GM19099 (cell line): ENCODE measurements at regions not wholly inside any gene's neighbourhood (a gene's known extent, or its start where the extent isn't known, plus 50 kb on each side); places are given as distances from the start of the nearest gene placed in this dataset.

ENCODE experiments used
- POLR2A ChIP-seq: IDR thresholded peaks from 3 replicates; pipeline ENCODE4 v1.6.1; 2011; ENCODE audit warnings: low read depth; ENCODE audit not compliant: insufficient read length; ENCODE audit errors: extremely low read depth

DNA sequence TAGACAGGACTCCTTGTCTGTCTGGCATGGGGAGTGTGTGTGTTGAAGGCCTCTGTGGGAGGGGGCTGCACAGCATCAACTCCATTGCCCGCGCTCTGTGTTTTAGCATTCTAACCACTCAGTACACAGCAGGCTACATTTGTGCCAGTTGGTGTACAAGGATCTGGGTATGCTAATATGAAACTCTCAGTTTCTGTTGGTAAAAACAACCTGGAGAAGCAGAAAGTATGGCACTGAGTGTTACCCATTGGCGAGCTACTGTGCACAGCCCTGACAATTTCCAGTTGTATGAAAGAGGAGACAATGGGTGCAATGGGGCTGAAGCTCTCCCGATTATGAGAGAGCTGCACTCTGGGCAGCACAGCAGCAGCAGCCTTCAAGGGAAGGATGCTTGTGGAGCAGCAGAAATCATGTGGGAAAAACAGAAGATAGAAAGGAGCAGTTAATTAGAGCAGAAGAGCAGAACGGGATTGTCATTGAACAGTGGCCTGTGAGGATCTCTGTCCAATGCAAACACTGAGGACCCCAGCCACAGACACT lies 443.6 kb downstream of the CBLN2 start:
- TF ChIP-seq POLR2A = no peak

DNA sequence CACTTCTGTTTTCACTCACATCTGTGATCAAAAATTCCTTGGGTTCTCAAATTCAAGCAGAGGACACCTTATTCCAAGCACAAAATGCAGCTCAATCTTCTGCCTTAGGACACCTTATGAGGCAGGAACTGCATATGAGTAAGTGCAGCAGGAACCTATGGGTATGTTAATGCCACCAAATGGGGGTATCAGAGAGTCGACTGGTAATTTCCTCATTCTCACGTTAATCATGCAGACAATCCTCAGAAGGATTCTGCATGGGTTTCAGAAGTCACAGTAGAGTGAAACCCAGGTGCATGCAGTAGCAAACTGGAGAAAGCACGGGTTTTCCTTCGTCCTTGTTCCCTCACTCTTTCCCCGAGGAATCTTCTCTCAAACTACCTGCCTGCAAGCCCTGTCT lies 452.8 kb downstream of the CBLN2 start:
- no peak for TF ChIP-seq POLR2A

DNA sequence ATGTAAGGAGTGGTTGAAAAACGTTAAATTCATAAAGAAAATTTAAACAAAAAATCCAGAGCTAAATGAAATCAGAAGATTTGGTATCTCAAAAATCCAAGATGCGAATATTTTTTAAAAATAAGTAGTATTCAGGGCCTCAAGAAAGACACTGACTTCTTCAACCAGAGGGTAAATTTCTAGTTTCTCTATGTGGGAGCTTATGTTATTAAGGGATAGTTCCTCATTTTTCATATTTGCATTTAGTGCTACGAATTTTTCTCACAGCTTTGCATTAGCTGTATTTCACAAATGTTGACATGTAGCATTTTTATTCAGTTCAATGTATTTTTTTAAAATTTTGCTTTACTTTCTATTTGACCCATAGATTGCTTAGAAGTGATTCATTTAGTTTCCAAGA lies 454.7 kb downstream of the CBLN2 start:
- TF ChIP-seq POLR2A = no peak

DNA sequence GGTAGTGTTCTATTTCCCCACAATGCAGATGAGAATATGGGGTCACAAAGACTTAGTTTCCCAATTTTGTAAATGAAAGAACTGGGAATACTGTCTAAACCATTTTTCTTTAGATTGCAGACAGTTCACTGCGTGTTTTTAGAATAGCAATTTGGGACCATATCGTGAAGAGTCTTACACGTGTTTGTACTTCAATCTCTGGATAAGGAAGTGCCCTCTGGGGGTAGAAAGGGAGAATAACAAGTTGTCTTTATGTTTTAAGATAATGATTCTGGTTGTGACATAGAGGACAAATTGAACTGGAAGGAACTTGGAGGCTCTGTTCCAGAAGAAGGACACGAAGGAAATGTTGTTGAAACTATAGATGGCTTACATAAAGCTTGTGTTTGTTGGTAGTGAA lies 457.7 kb downstream of the CBLN2 start:
- no peak for TF ChIP-seq POLR2A

DNA sequence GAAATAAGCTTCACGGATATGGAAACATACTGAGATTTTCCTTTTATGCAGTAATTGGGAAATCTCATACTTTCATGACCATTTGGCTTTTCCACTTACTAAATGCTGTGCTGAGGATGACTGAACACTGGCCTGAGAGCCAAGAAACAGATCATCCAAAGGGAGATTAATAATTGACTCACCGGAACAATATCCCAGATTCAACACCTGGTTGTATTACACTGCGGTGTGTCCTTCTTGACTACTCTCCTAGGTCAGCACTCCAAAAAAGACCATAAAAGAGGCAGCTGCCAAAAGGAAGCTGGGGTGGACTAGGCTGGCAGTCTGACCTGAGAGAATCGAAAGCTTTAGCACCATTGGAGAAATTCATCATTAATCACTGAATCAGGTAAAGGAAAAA lies 469.1 kb downstream of the CBLN2 start:
- no peak for TF ChIP-seq POLR2A

DNA sequence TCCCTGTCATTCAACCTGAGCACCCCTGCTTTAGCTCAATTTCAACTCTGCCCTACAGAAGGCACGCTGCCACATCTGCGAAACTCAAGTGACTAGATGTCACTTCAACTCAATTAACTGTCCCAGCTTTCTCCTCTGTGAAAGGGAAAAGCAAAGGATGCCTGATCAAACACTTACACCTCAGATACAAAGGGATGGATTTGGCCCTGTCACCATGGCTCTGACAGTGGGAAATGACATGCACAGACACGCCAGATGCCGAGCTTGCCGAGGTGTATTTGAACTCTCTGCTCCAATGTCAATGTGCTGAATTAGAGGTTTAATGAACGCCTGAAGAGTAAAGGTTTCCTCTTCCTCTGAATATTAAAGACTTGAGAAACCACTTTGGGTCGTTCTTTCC lies 481.1 kb downstream of the CBLN2 start:
- TF ChIP-seq POLR2A = no peak

DNA sequence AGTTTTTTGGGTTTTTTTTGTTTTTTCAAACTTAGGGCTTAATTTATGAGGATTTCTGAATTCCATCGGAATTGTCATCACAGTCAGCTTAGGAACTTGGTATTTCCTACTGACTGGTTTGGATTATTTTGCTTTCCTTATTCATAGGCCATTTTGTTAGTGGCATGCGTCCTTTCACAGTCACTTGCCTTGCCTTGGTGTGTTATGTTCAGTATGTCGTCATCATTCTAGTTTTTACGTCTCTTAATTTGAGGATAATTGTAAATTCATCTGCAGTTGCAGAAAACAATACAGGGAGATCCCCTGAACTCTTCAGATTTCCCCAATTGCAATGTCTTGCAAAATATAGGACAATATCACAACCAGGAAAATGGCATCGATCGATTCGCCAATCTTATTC lies 485.3 kb downstream of the CBLN2 start:
- TF ChIP-seq POLR2A = no peak

DNA sequence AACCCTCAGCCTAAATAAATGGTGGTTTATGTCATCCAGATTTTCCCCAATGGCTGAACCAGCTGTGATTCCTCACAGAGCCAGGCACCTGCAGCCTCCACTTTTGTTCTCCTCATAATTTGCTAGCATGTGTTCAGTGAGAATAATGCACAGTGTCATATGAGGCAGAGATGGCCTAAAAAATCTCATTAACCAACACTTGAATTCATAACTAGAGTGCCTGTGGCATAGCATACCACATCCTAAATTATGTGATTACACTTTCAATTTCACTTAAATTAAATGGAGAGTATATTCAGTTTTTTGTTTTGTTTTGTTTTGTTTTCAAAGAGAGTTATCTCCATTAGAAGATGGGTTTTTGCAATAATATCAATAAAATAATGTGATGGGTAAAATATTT lies 488.0 kb downstream of the CBLN2 start:
- no peak for TF ChIP-seq POLR2A

DNA sequence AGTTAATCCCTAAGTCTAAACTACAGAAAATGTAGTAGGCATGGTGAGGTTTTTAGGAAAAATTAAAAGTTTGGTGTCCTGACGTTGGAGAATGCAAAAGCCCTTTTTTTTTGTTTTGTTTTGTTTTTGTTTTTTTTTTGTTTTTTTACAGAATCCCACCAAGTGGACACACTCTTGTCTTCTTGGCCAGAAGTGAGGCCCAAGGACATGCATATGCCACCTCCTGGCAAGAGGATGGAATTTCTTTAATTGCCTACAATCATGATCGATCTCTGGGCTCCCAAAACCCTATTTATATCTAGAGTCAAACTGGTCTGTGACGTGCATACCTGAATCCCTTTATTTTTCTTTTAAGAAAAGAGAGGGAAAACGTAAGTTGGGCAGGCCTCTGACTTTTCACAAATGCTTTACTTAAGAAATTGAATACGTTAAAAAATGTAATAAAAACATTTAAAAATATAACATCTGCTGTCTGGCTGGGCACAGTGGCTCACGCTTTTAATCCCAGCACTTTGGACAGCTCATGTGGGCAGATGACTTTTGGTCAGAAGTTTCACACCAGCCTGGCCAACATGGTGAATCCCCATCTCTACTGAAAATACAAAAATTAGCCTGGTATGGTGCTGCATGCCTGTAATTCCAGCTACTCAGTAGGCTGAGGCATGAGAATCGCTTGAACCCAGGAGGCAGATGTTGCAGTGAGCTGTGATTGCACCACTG lies 502.7 kb downstream of the CBLN2 start:
- TF ChIP-seq POLR2A = no peak

DNA sequence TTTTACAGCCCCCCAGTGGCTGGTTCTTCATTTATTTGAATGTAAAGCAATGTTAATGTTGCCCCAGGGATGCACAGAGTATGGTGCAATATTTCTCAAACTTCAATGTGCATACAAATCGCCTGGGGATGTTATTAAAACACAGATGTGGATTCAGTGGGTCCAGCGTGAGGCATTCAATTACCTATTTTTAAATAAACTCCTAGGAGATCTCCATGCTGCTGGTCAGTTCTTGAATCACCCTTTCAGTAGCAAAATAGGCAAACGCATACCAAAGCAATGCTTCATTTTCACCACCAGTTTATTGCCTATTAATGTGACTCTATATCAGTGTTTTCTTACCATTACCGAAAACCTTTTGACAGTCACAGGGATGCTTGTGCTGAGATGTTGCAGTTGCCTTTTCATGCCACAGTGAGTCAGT lies 530.7 kb downstream of the CBLN2 start:
- TF ChIP-seq POLR2A = no peak

DNA sequence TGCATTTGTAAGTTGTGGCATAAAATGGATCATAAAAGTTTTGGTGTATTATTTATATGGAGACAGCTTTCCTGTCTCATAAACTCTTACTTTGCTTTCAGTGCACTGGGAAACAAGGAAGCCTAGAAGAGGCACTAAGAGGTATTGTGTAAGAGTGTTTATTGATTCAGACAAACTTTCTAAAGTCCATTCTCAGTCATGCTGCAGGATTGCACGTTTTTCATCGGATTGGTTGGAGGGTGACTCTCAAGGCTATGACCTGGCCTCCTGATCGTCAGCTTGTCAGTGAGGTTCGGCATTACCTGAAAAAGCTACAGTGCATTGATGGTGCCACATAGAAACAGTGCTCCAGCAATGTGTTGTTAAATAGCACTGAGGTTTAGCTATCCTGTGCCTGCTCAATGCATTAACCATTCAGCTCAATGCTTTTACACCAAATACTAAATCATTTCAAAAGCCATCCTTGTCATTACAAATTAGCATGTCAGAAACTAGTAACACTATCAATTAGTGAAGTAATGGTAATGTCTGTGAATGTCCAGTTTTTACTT lies 545.5 kb downstream of the CBLN2 start:
- no peak for TF ChIP-seq POLR2A

DNA sequence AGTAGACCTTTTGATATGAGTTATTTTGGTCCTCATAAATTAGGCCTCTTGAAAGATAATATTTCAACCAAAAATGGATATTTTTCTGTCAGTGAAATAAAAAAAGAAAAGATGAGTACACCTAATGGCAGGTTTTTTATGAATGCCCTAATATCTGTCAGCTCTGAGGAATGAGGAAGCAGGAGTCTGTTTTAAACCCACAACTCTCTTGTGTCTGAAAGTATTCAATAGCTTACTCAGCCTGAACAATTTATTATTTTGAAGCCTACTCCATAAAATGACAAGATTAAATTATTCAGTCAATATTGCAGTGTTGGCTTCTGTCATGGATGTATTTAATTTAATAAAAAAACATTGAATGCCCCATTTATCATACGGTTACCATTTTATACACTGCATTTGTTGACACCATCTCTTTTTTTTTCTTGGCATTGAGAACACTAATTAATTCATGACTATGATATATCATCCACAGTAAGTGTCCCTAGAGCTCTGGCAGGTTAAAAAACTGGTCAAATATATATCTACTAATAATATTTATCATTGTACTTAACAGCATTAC lies 548.2 kb downstream of the CBLN2 start:
- no peak for TF ChIP-seq POLR2A

DNA sequence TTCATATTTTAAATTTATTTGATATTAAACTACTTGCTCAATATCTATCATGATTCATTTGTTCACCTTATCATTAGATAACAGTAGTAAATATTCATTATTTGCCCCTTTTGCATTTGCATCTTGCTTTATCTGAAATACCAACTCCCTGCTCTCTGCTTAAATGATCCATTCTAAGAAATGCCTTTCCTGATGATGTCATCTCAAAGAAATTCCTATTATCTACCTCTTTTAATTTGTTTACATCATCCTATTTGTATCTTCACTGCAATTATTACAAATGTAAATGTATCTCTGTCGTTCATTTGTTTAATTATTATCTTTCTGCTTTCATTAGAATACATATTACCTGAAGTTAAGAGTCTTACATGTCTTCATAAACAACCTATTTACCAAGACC lies 549.9 kb downstream of the CBLN2 start:
- no peak for TF ChIP-seq POLR2A

DNA sequence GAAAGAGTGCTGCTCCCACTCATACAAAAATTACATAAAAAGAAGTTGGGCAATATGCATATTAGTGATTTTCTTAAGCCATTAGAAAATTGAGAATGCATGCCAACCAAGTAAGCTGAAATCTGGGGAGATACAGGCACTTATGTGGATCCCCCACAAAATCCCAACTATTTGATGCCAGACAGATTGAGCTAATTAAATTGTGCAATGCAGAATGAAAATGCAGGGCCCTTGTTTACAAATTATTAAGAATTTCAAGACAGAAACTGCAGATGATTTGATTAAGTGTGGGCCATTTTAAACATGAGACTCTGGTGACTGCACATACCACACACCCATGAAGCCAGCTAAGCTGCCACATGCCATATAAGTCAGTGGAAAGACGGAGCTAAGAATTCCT lies 554.5 kb downstream of the CBLN2 start:
- no peak for TF ChIP-seq POLR2A

DNA sequence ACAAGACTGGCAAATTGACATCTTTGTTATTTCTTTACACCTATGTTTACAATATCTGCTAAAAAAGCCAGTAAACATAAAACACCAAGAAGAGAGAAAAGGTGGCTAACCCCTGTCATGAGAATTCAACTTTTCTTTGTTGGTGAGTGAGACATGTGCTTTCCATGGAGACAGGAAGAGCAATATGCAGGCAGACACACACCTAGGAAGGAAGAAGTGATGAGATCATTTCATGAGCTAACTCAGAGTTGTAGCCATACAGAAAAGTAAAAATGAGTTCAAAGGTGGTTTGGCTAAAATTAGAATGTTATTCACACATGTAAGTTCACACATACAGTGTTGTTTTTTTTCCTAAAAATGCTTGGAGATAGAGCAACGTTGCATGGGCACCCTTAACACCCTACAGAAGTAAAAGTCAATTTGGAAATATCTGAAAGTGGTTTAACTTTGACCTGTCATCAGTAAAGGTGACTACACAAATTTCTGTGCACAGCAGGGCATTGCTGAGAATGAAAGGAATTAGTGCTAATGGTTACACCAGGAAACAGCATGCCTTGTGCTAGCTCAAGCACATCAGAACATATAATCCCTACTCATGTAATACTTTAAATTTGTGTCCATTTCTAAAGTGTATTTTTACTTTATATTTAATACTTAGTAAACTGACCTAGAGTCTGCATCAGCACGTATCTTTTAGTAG lies 557.6 kb downstream of the CBLN2 start:
- no peak for TF ChIP-seq POLR2A

DNA sequence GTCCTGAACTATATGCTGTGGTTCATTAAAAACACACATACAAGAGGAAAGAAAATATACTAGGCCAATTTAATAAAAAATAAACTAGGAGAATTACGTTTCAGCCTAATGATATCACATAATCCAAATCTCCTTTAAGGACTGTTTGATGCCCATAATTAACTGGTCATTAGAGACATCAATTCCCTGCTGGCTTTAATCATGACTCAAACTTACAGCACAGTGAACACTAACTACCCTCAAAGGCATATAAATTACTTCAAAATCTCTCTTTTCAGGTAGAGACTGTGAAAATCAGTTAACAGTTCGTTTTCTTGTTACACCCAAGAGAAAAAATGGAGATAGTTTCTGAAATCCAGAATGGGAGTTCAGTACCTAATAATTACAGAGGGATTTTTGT lies 567.4 kb downstream of the CBLN2 start:
- no peak for TF ChIP-seq POLR2A
